HG03457 (cell line): ENCODE measurements at regions not wholly inside any gene's neighbourhood (a gene's known extent, or its start where the extent isn't known, plus 50 kb on each side); places are given as distances from the start of the nearest gene placed in this dataset.
"Not testable (repeated sequence)": the region's sequence is repeated elsewhere in the genome, so short reads cannot be mapped to it uniquely, and the experiment has no call there.

ENCODE experiments used
- ATAC-seq: cut with Tn5 transposase; IDR thresholded peaks from one replicate; pipeline ENCODE4 v1.9.1; 2021; ENCODE audit warnings: moderate number of reproducible peaks; ENCODE audit not compliant: unreplicated experiment

DNA sequence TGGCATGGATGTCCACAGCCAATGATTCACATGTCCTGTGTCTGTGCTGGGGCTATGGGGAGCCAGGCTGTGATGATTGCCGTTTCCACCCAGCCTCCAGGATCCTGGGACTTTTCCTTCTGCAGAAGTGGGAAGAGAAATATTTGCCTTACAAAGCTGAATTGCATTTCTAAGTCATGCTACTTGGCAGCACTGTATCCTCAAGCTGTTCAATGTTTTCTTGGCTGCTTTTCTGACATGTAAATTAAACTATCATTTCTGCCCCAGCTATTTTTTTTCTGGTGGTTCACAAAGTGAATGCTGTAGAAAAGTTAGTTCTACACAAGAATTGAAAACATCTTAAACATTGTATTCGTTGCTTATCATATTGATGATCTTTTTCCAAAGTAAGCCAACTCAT, 51.9 kb upstream of the TCERG1L start:
- no peak for ATAC-seq

DNA sequence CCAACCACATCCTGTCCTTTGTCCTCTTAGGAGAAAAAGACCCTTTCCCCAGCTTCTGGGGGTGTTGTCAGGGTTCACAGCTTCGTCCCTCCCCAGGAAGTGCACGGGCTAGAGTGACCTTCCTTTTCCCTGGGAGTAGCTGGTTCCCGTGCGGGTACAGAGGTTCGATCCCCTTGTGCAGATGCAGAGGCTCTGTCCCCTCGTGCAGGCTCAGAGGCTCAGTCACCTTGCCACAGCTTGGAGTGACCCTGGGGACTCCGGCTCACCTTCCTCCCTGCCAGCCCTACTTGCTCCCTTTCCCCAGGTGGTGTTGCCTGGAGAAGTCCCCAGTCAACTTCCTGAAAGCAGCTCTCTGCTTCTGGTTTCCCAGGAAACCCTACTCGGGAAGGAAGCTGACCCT, 60.0 kb upstream of the TCERG1L start:
- no peak for ATAC-seq

GRCh38 chr10:131381576-131381975, 70.1 kb upstream of the TCERG1L start:
- no peak for ATAC-seq

- ATAC-seq: not testable (repeated sequence)
Measured at GRCh38 chr10:131385161-131385872, 73.8 kb upstream of the TCERG1L start.

DNA sequence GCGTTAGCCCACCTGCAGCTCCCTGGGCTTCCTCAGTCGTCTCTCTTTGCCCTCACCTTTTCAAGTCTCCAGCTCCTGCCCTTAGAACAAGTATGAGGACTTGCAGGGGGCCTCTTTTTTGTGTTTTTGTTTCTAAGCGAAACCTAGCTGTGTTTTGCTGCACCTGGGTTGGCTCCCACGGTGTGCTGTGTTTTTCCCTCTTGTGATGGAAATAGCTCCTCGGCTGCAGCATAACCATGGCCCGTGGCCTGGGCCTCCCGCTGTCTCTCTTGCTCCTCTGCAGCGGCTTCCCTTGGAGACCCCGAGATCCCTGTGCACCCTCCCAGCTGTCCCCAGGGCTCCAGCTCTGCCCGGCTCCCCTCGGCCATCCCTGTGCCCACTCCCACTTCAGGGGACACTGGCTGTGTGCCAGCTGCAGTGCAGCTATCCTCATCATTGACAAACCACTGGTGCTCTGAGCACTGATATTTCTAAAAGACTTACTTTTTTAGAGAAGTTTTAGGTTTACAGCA, 75.6 kb upstream of the TCERG1L start:
- ATAC-seq: no peak

GRCh38 chr10:131391936-131392335, 80.4 kb upstream of the TCERG1L start:
- no peak for ATAC-seq

DNA sequence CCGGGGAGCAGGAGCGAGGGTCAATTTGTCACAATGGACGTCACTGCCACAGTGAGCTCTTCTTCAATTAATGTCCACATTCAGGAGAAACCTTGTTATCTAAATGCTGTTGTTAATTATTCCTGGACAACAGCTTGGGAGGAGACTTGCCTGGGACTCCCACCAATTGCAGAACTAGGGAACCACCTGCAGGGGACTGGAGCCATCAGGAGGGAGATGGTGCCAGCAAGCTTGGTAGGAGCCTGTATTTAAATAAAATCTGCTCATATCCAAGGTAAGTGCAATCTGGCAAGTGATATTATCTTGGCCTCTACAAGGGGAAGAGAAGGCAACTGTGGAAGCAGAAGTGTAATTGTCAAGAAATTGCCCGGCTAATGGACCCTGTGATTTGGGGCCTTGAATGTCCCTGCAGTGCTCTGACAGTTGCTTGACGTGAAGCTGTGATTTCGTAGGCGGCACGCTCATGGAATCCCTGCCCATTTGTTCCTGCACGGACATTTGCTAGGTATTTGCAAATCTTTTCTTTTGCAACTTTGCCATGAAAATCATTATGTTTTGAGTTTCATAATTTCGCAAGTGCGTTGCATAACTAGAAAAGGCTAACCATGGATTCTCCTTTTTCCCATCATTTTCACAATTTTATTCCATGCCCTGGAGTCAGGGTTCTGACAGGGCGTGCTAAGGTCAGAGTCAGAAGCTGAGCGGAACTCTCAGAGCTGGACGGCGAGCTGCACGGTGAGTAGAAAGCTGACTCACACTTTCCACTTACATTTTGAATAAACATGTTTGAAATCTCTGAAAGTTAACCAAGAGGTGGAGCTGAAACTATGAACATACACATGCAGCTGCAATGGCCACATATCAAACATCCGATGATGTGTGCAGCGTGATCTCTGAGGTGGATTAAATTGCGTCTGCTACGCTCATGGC, 84.9 kb upstream of the TCERG1L start:
- no peak for ATAC-seq

DNA sequence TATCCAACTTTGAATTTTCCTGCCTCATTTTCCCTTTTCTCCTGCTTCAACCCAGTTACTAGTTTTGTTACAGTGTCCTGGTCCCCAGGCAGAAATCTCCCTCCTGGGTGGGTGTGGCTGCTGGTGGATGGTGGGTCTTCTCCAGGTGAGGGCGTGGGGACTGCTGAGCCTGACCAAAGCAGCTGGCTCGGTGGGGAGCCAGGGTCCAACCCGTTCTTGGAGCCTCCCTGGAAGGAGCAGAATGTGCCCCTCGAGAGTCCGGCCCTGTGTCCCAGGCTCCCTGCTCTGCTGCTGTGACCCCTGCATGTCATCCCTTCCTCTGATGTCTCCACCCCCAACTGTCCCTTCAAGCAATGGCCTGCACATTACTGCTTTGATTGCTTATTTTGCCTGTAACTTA, 86.6 kb upstream of the TCERG1L start:
- no peak for ATAC-seq

- no peak for ATAC-seq
Measured at GRCh38 chr10:131399981-131400380, 88.5 kb upstream of the TCERG1L start.

- ATAC-seq: no peak
Measured at GRCh38 chr10:131400513-131400912, 89.0 kb upstream of the TCERG1L start.

- ATAC-seq: no peak
Measured at GRCh38 chr10:131402771-131403650, 91.5 kb upstream of the TCERG1L start.

GRCh38 chr10:131403936-131404335, 92.4 kb upstream of the TCERG1L start:
- ATAC-seq: no peak

GRCh38 chr10:131404886-131405285, 93.4 kb upstream of the TCERG1L start:
- no peak for ATAC-seq

GRCh38 chr10:131406676-131407392, 95.3 kb upstream of the TCERG1L start:
- no peak for ATAC-seq

GRCh38 chr10:131418681-131419080, 107.2 kb upstream of the TCERG1L start:
- ATAC-seq: no peak

DNA sequence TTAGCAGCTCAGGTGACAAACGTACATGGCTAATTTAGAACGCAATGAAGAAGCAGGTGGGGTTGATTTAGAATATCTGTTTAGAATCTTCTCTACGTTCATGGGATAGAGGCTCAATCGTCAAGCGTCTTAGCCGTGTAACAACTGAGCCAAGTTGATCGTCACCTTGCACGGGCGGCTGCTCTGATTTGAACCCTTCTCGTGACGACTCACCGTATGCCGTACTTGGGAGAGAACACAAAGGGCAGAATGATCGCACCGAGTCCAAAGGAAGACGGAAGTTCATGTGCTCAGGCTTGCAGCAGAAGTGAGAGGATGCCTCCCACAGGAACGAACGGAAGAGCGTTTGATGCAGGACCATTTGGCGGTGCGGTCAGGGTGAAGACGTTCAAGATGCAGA, 108.3 kb upstream of the TCERG1L start:
- no peak for ATAC-seq

GRCh38 chr10:131420867-131421266, 109.3 kb upstream of the TCERG1L start:
- ATAC-seq: no peak

- no peak for ATAC-seq
Measured at GRCh38 chr10:131421381-131421780, 109.9 kb upstream of the TCERG1L start.

DNA sequence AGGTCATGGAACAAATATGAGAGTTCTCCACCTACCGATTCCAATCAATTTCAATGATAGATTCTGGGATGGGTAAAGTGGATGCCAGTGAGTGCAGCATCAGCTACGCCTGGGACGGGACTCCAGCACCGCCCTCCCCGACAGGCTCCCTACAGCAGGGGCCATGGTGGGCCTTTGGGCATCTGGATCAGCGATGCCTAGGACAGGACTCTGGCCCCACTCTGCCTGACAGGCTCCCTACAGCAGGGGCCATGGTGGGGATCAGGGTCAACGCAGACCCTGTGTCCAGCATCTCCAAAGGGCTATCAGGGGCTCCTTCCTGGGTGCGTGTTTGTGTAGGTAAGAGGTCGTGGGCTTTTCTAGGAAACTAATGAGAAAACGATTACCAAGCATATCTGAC, 111.2 kb upstream of the TCERG1L start:
- no peak for ATAC-seq

- no peak for ATAC-seq
Measured at GRCh38 chr10:131424053-131424452, 112.5 kb upstream of the TCERG1L start.
